HCT116 (cell line): ENCODE measurements at regions not wholly inside any gene's neighbourhood (a gene's known extent, or its start where the extent isn't known, plus 50 kb on each side); places are given as distances from the start of the nearest gene placed in this dataset.

Experiments used
- ATAC-seq: fragments of 200-7000 bp; cut with Tn5 transposase; 2 replicates; pipeline ENCODE4 v1.9.1; 2020; ENCODE audit warnings: mild to moderate bottlenecking, moderate library complexity
- BruUV-seq: library from RNA; stranded (reverse); fragments of 400-500 nt; replicated peaks from 2 replicates; lab custom pipeline; 2021; lab: Mats Ljungman, UMichigan
- CTCF ChIA-PET: fragments of 300-600 bp; sonication (Branson Sonifier 250); formaldehyde crosslinking; loops from one replicate; lab custom pipeline; 2021; ENCODE audit warnings: antibody characterized with exemption; lab: Charles Lee
- POLR2A ChIA-PET: fragments of 300-600, 350-600 bp; sonication (Branson Sonifier 250); formaldehyde crosslinking; loops from one replicate; lab custom pipeline; 2021; ENCODE audit warnings: antibody characterized with exemption; lab: Charles Lee
- RAD21 ChIA-PET, 2 experiments: fragments of 300-600 bp; sonication (Branson Sonifier 250); formaldehyde crosslinking; loops; one replicate each; lab custom pipeline; 2023; ENCODE audit warnings: low total read pairs in 2 of 2; ENCODE audit not compliant: uncharacterized antibody in 2 of 2, unreplicated experiment in 2 of 2, low non-redundant PET in 1 of 2; lab: Charles Lee
- DNase-seq: peaks from one replicate; pipeline ENCODE4 v3.0.0-alpha.2; 2010; ENCODE audit warnings: low read depth, low spot score
- H2AFZ ChIP-seq: fragments of 200-600 bp; shearing (Covaris generic), sonication (generic); 2 replicates; pipeline ENCODE4 v1.6.1; 2017; ENCODE audit warnings: low read depth, mixed run types, mixed read lengths, antibody characterized with exemption, low read length; ENCODE audit not compliant: poor library complexity, severe bottlenecking
- H3K27ac ChIP-seq: 2 replicates; pipeline ENCODE4 v1.5.1; 2012; ENCODE audit warnings: low read depth, low read length
- H3K27me3 ChIP-seq: fragments of 200-600 bp; sonication (generic); 2 replicates; pipeline ENCODE4 v1.6.1; 2016; ENCODE audit warnings: mixed run types, low read length, mixed read lengths; ENCODE audit not compliant: insufficient read depth
- H3K36me3 ChIP-seq, 2 experiments: fragments of 200-500 bp in 1 of 2; fragments of 200-600 bp in 1 of 2; sonication (Bioruptor generic) in 1 of 2; sonication (generic) in 1 of 2; 2 replicates each; pipeline versions ENCODE4 v1.5.1 to v1.6.1; 2014 to 2016; ENCODE audit warnings: low read length in 2 of 2, inconsistent platforms in 1 of 2, mixed read lengths in 1 of 2, mixed run types in 1 of 2; ENCODE audit not compliant: insufficient read depth in 2 of 2, control insufficient read depth in 1 of 2
- H3K4me1 ChIP-seq, 2 experiments: fragments of 200-600 bp in 1 of 2; sonication (generic) in 1 of 2; 2 replicates each; pipeline versions ENCODE4 v1.5.1 to v1.6.1; 2012 to 2017; ENCODE audit warnings: low read length in 2 of 2, inconsistent platforms in 1 of 2, mild to moderate bottlenecking in 1 of 2, mixed read lengths in 1 of 2, mixed run types in 1 of 2, moderate library complexity in 1 of 2; ENCODE audit not compliant: insufficient read depth in 2 of 2, control insufficient read depth in 1 of 2
- H3K4me2 ChIP-seq: fragments of 200-600 bp; sonication (generic); 2 replicates; pipeline ENCODE4 v1.6.1; 2017; ENCODE audit warnings: mixed run types, low read length, mixed read lengths
- H3K4me3 ChIP-seq, 2 experiments: fragments of 200-600 bp in 1 of 2; sonication (generic) in 1 of 2; replicated peaks in 1 of 2; 2 replicates each; pipeline ENCODE4 v1.5.1; 2011 to 2016; ENCODE audit warnings: low read length in 2 of 2, control low read depth in 1 of 2, low read depth in 1 of 2, mild to moderate bottlenecking in 1 of 2, mixed read lengths in 1 of 2, mixed run types in 1 of 2
- H3K79me2 ChIP-seq: fragments of 200-600 bp; sonication (generic); 2 replicates; pipeline ENCODE4 v1.6.1; 2017; ENCODE audit warnings: mild to moderate bottlenecking, mixed run types, low read length, moderate library complexity, mixed read lengths; ENCODE audit not compliant: insufficient read depth
- H3K9ac ChIP-seq: fragments of 200-600 bp; sonication (generic); 2 replicates; pipeline ENCODE4 v1.6.1; 2016; ENCODE audit warnings: low read length, mixed read lengths
- H3K9me2 ChIP-seq: fragments of 200-600 bp; sonication (generic), shearing (Covaris generic); 2 replicates; pipeline ENCODE4 v1.6.1; 2017; ENCODE audit warnings: mixed run types, mild to moderate bottlenecking, moderate library complexity; ENCODE audit not compliant: insufficient read depth
- H3K9me3 ChIP-seq, 2 experiments: fragments of 200-500 bp in 1 of 2; fragments of 200-600 bp in 1 of 2; sonication (Bioruptor generic) in 1 of 2; sonication (generic) in 1 of 2; 2 replicates each; pipeline ENCODE4 v1.6.1; 2014 to 2017; ENCODE audit warnings: low read length in 2 of 2, mixed read lengths in 2 of 2, inconsistent platforms in 1 of 2, low read depth in 1 of 2, mild to moderate bottlenecking in 1 of 2, mixed run types in 1 of 2, moderate library complexity in 1 of 2; ENCODE audit not compliant: control insufficient read depth in 1 of 2, insufficient read depth in 1 of 2
- H4K20me1 ChIP-seq: fragments of 200-600 bp; sonication (generic), shearing (Covaris generic); 2 replicates; pipeline ENCODE4 v1.6.1; 2017; ENCODE audit warnings: mixed run types, mild to moderate bottlenecking, moderate library complexity; ENCODE audit not compliant: insufficient read depth
- CBX3 ChIP-seq: IDR thresholded peaks from 2 replicates; pipeline ENCODE4 v1.6.1; 2012; ENCODE audit warnings: low read depth
- CEBPB ChIP-seq: IDR thresholded peaks from 2 replicates; pipeline ENCODE4 v1.6.1; 2012; ENCODE audit warnings: low read depth
- CTCF ChIP-seq, 3 experiments: fragments of 200-600 bp in 1 of 3; sonication (generic) in 1 of 3; IDR thresholded peaks in 2 of 3; conservative IDR thresholded peaks in 1 of 3; 2 replicates each; pipeline ENCODE4 v1.5.1; 2012 to 2017; ENCODE audit warnings: low read depth in 2 of 3, low read length in 2 of 3, antibody characterized with exemption in 1 of 3, borderline replicate concordance in 1 of 3, control low read depth in 1 of 3, mild to moderate bottlenecking in 1 of 3, mixed read lengths in 1 of 3, mixed run types in 1 of 3, moderate library complexity in 1 of 3; ENCODE audit not compliant: insufficient read depth in 1 of 3
- ELF1 ChIP-seq: IDR thresholded peaks from 2 replicates; pipeline ENCODE4 v1.6.1; 2012; ENCODE audit warnings: low read depth, borderline replicate concordance
- EZH2phosphoT487 ChIP-seq: fragments of 200-600 bp; IDR thresholded peaks from 2 replicates; pipeline ENCODE4 v1.6.1; 2018; ENCODE audit warnings: antibody characterized with exemption, borderline replicate concordance
- JUND ChIP-seq: IDR thresholded peaks from 2 replicates; pipeline ENCODE4 v1.6.1; 2012
- MAX ChIP-seq: IDR thresholded peaks from 2 replicates; pipeline ENCODE4 v1.6.1; 2012
- POLR2A ChIP-seq: IDR thresholded peaks from 2 replicates; pipeline ENCODE4 v1.7.0; 2011; ENCODE audit warnings: borderline replicate concordance; ENCODE audit not compliant: insufficient read depth, insufficient read length; ENCODE audit errors: extremely low read depth
- POLR2AphosphoS5 ChIP-seq: IDR thresholded peaks from 2 replicates; pipeline ENCODE4 v1.6.1; 2011; ENCODE audit warnings: mild to moderate bottlenecking, low read depth, low read length, moderate library complexity
- RAD21 ChIP-seq: IDR thresholded peaks from 2 replicates; pipeline ENCODE4 v1.6.1; 2012; ENCODE audit warnings: low read depth, mild to moderate bottlenecking
- YY1 ChIP-seq: IDR thresholded peaks from 2 replicates; pipeline ENCODE4 v1.6.1; 2011; ENCODE audit warnings: low read length, low read depth, moderate library complexity, mild to moderate bottlenecking; ENCODE audit not compliant: insufficient replicate concordance; ENCODE audit errors: extremely low read depth
- ZBTB33 ChIP-seq: IDR thresholded peaks from 2 replicates; pipeline ENCODE4 v1.6.1; 2011; ENCODE audit warnings: mild to moderate bottlenecking, low read length, moderate library complexity; ENCODE audit not compliant: insufficient replicate concordance; ENCODE audit errors: extremely low read depth
- ZFX ChIP-seq: fragments of 450-650 bp; IDR thresholded peaks from 2 replicates; pipeline ENCODE4 v1.6.1; 2017
- intact Hi-C: fragments of 100-400 bp; cut with micrococcal nuclease; formaldehyde crosslinking; loops from 2 replicates; pipeline ENCODE4 v1.10.0; 2022
- TF ChIP-seq, protein P1 (sequence below): IDR thresholded peaks from 2 replicates; pipeline ENCODE4 v1.6.1; 2012

GRCh38 chr7:115707258-115708012, 323.1 kb downstream of the TFEC start (continued):
- TF ChIP-seq ZBTB33 = no peak
- TF ChIP-seq EZH2phosphoT487 = no peak
- TF ChIP-seq MAX = no peak

DNA sequence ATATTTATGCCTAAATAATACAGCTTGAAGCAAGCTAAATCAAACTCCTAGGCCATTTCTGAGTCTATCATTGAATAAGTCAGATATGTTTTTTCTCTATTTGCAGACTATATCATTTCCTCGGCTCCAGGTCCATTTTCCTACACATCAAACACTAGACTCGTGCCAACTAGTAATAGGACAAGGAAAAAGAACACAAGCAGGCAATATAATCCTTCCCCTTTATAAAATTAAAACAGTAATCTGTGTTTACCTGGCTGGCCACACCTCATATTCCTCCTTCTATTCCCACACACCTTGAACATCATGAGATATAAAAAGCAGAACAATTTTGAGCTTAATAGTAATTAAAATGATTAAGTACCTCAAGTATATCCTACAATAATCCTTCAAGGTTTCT, 325.7 kb downstream of the TFEC start:
- intact Hi-C loops = loop anchor here (10.0 kb wide), 1 partner anchor 620 kb away; no protein-coding TSS in a partner anchor
- Histone ChIP-seq H3K9me2 (no peaks in the 10 kb centered on the region), H3K36me3 (no peaks in the 10 kb centered on the region), H3K4me3 (no peak overlapping the region), H2AFZ (no peak overlapping the region), H3K4me2 (no peak overlapping the region), H3K4me1 (no peaks in the 10 kb centered on the region), H3K79me2 (no peaks in the 10 kb centered on the region), H3K27me3 (no peaks in the 10 kb centered on the region), H3K27ac (no peak overlapping the region), H3K9ac (no peak overlapping the region), H3K9me3 (no peaks in the 10 kb centered on the region), H4K20me1 (no peaks in the 10 kb centered on the region)
- ChIA-PET POLR2A (no interaction called here), CTCF (no interaction called here), RAD21 (no interaction called here)
- ATAC-seq (no peak), DNase-seq (no peak)
- no TSS peak for BruUV-seq
- TF ChIP-seq ELF1 (no peak), CEBPB (no peak), CTCF (IDR thresholded peaks at IDR 0.05 in 2 of 3, conservative IDR thresholded peaks at IDR 0.05 in 1 of 3; ENCODE audit: borderline replicate concordance in 1 of 3, insufficient read depth in 1 of 3, low read depth in 2 of 3, low read length in 2 of 3) (no peak), CBX3 (no peak), RAD21 (no peak), ZFX (no peak), MAX (no peak), POLR2A (no peak), POLR2AphosphoS5 (no peak), YY1 (no peak), EZH2phosphoT487 (no peak), JUND (no peak)
- TF ChIP-seq, protein P1, sequence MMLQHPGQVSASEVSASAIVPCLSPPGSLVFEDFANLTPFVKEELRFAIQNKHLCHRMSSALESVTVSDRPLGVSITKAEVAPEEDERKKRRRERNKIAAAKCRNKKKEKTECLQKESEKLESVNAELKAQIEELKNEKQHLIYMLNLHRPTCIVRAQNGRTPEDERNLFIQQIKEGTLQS = no peak
